Endodermal cell (in vitro differentiated cells): ENCODE measurements at regions not wholly inside any gene's neighbourhood (a gene's known extent, or its start where the extent isn't known, plus 50 kb on each side); places are given as distances from the start of the nearest gene placed in this dataset.

Experiments
- DNase-seq: peaks from one replicate; pipeline ENCODE4 v3.0.0-alpha.2; 2017
- H3K27ac ChIP-seq: 2 replicates; pipeline ENCODE4 v1.5.1; 2013; ENCODE audit warnings: mild to moderate bottlenecking, low read depth, low read length, moderate library complexity
- H3K27me3 ChIP-seq: 2 replicates; pipeline ENCODE4 v1.6.1; 2013; ENCODE audit warnings: mild to moderate bottlenecking, low read length, moderate library complexity; ENCODE audit not compliant: insufficient read depth, control insufficient read depth, poor library complexity, severe bottlenecking
- H3K36me3 ChIP-seq: 2 replicates; pipeline ENCODE4 v1.7.0; 2013; ENCODE audit warnings: mild to moderate bottlenecking, low read length, moderate library complexity; ENCODE audit not compliant: control insufficient read depth, insufficient read depth
- H3K4me1 ChIP-seq: one replicate; pipeline ENCODE4 v1.7.0; 2013; ENCODE audit warnings: low read length; ENCODE audit not compliant: control insufficient read depth, insufficient read depth
- H3K4me3 ChIP-seq: 2 replicates; pipeline ENCODE4 v1.5.1; 2013; ENCODE audit warnings: mild to moderate bottlenecking, low read length, moderate library complexity
- H3K9ac ChIP-seq: 2 replicates; pipeline ENCODE4 v1.6.1; 2013; ENCODE audit warnings: mild to moderate bottlenecking, low read length, moderate library complexity; ENCODE audit not compliant: poor library complexity, severe bottlenecking; ENCODE audit errors: extremely low read depth
- H3K9me3 ChIP-seq: 2 replicates; pipeline ENCODE4 v1.6.1; 2013; ENCODE audit warnings: mild to moderate bottlenecking, low read length, moderate library complexity; ENCODE audit not compliant: control insufficient read depth
- H3K27ac Mint-ChIP-seq: 2 replicates; pipeline ENCODE4 v1.8.0; 2020; ENCODE audit warnings: mixed read lengths
- H3K27me3 Mint-ChIP-seq: 2 replicates; pipeline ENCODE4 v1.8.0; 2021; ENCODE audit warnings: mild to moderate bottlenecking, mixed read lengths; ENCODE audit not compliant: insufficient read depth
- H3K36me3 Mint-ChIP-seq: 2 replicates; pipeline ENCODE4 v1.8.0; 2020; ENCODE audit warnings: low read depth, mixed read lengths
- H3K4me1 Mint-ChIP-seq: 2 replicates; pipeline ENCODE4 v1.8.0; 2020; ENCODE audit warnings: mixed read lengths
- H3K4me3 Mint-ChIP-seq: 2 replicates; pipeline ENCODE4 v1.8.0; 2020; ENCODE audit warnings: mild to moderate bottlenecking, moderate library complexity, mixed read lengths
- H3K9me3 Mint-ChIP-seq: 2 replicates; pipeline ENCODE4 v1.8.0; 2020; ENCODE audit warnings: mild to moderate bottlenecking, mixed read lengths
- WGBS, 2 experiments: methylation state at CpG; one replicate each; pipeline versions ENCODE4 v1.1.5 to v1.1.7; 2013; ENCODE audit warnings: missing lambda C conversion rate in 2 of 2, mixed read lengths in 1 of 2; ENCODE audit not compliant: insufficient coverage in 1 of 2, insufficient read length in 1 of 2; 5-methylcytosine and 5-hydroxymethylcytosine counted together
- TF ChIP-seq, protein P1 (sequence below): fragments of 200-600 bp; sonication (generic); conservative IDR thresholded peaks from 2 replicates; pipeline ENCODE4 v1.5.0; 2021; ENCODE audit warnings: antibody characterized with exemption, mild to moderate bottlenecking

DNA sequence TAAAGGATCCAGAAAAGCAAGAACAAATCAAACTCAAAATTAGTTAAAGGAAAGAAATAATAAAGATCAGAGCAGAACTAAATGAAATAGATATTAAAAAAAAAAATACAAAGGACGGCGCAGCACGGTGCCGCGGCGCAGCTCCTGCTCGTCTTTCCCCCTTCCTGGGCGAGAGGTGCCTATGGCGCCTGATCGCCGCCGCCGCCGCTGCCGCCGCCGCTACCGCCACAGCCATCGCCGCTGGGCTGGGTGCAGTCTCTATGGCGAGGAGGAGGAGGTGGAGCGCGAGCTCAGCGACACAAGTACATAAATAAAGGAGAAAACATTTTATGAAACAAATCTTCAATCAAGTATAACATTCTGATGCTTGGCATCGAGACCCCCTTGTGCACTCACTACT is 77.6 kb upstream of the VANGL1 start:
- DNase-seq, result peak; percentile 72
- Histone ChIP-seq H3K4me1 (no peaks in the 10 kb centered on the region), H3K9ac (no peak overlapping the region), H3K27ac (no peak overlapping the region), H3K27me3 (peaks cover 20% of the 10 kb centered on the region), H3K4me3 (no peak overlapping the region), H3K36me3 (no peaks in the 10 kb centered on the region), H3K9me3 (peaks cover 21% of the 10 kb centered on the region)
- 52 to 57% methylated on average over 1 to 25 of the region's 25 CpGs for WGBS, 2 experiments
- H3K4me3 Mint-ChIP-seq, result peak overlapping the region; percentile 40
- peaks cover 18% of the 10 kb centered on the region for H3K27me3 Mint-ChIP-seq
- no peak overlapping the region for H3K27ac Mint-ChIP-seq
- TF ChIP-seq, protein P1, sequence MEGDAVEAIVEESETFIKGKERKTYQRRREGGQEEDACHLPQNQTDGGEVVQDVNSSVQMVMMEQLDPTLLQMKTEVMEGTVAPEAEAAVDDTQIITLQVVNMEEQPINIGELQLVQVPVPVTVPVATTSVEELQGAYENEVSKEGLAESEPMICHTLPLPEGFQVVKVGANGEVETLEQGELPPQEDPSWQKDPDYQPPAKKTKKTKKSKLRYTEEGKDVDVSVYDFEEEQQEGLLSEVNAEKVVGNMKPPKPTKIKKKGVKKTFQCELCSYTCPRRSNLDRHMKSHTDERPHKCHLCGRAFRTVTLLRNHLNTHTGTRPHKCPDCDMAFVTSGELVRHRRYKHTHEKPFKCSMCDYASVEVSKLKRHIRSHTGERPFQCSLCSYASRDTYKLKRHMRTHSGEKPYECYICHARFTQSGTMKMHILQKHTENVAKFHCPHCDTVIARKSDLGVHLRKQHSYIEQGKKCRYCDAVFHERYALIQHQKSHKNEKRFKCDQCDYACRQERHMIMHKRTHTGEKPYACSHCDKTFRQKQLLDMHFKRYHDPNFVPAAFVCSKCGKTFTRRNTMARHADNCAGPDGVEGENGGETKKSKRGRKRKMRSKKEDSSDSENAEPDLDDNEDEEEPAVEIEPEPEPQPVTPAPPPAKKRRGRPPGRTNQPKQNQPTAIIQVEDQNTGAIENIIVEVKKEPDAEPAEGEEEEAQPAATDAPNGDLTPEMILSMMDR, result no peak
- H3K36me3 Mint-ChIP-seq, result no peaks in the 10 kb centered on the region
- peaks cover 11% of the 10 kb centered on the region for H3K4me1 Mint-ChIP-seq
- H3K9me3 Mint-ChIP-seq, result peaks cover 20% of the 10 kb centered on the region

DNA sequence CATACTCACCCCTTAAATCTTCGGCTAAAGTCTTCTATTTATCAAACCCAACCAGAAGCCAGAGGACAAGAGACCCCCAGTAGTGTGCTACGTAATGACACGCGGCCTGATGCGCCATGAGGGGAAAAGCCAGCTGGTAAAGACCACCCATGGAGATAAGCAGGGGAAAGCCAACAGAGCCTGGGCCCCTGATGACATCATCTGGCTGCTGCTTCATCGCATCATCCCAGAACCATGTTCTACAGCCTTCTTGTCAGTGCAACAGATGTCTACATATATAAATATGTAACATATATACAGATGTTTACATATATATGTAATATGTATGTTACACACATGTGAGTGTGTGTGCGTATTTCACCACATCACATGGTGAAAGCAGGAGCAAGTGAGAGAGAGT is 81.7 kb upstream of the VANGL1 start:
- DNase-seq, result no peak
- H3K36me3 ChIP-seq, result no peaks in the 10 kb centered on the region
- no peaks in the 10 kb centered on the region for H3K4me1 ChIP-seq
- H3K27me3 ChIP-seq, result peaks cover 14% of the 10 kb centered on the region
- Mint-ChIP-seq H3K4me3 (no peak overlapping the region), H3K36me3 (no peaks in the 10 kb centered on the region), H3K9me3 (no peaks in the 10 kb centered on the region), H3K27ac (no peak overlapping the region), H3K27me3 (peaks cover 10% of the 10 kb centered on the region), H3K4me1 (peaks cover 19% of the 10 kb centered on the region)
- TF ChIP-seq, protein P1, result no peak
- H3K27ac ChIP-seq, result no peak overlapping the region
- H3K9me3 ChIP-seq, result no peaks in the 10 kb centered on the region
- H3K4me3 ChIP-seq, result no peak overlapping the region
- H3K9ac ChIP-seq, result no peak overlapping the region
- WGBS, 2 experiments, result 58% methylated on average over 7 of the region's 7 CpGs; no CpG with 5 or more reads in 1 of the 2 experiments

GRCh38 chr1:115558275-115558674 is 83.5 kb upstream of the VANGL1 start:
- H3K9ac ChIP-seq, result no peak overlapping the region
- WGBS, 2 experiments, result 92 to 96% methylated on average over 2 of the region's 2 CpGs
- DNase-seq, result no peak

More at GRCh38 chr1:115558275-115558674, 83.5 kb upstream of the VANGL1 start:
- Histone ChIP-seq H3K27ac (no peak overlapping the region), H3K9me3 (no peaks in the 10 kb centered on the region), H3K4me1 (no peaks in the 10 kb centered on the region), H3K36me3 (no peaks in the 10 kb centered on the region), H3K4me3 (no peak overlapping the region), H3K27me3 (no peaks in the 10 kb centered on the region)
- H3K4me1 Mint-ChIP-seq, result peaks cover 13% of the 10 kb centered on the region
- H3K4me3 Mint-ChIP-seq, result no peak overlapping the region
- TF ChIP-seq, protein P1, result no peak
- peaks cover 6% of the 10 kb centered on the region for H3K27me3 Mint-ChIP-seq
- no peaks in the 10 kb centered on the region for H3K36me3 Mint-ChIP-seq
- no peak overlapping the region for H3K27ac Mint-ChIP-seq
- H3K9me3 Mint-ChIP-seq, result no peaks in the 10 kb centered on the region
